GM12878 (cell line): ENCODE measurements at regions not wholly inside any gene's neighbourhood (a gene's known extent, or its start where the extent isn't known, plus 50 kb on each side); places are given as distances from the start of the nearest gene placed in this dataset.

ENCODE experiments used
- ATAC-seq: fragments of 200-7000 bp; cut with Tn5 transposase; 3 replicates; pipeline ENCODE4 v1.9.1; 2020; ENCODE audit warnings: mild to moderate bottlenecking, moderate library complexity
- BruUV-seq: library from RNA; stranded (reverse); fragments of 400-500 nt; replicated peaks from 2 replicates; lab custom pipeline; 2021; lab: Mats Ljungman, UMichigan
- CTCF ChIA-PET: fragments of 300-600 bp; sonication (Branson Sonifier 250); formaldehyde crosslinking; extraction: SDS; loops from one replicate; lab custom pipeline; 2021; ENCODE audit warnings: inconsistent platforms; lab: Yijun Ruan, JAX
- POLR2A ChIA-PET: fragments of 350-600 bp; formaldehyde crosslinking; extraction: SDS; loops from one replicate; lab custom pipeline; 2021; ENCODE audit warnings: inconsistent platforms; lab: Charles Lee
- RAD21 ChIA-PET: fragments of 300-600 bp; sonication (Branson Sonifier 250); formaldehyde crosslinking; loops from one replicate; lab custom pipeline; 2023; ENCODE audit warnings: antibody characterized with exemption; ENCODE audit not compliant: unreplicated experiment; lab: Charles Lee
- SMC1A ChIA-PET: fragments of 300-600 bp; sonication (Branson Sonifier 250); formaldehyde crosslinking; loops from one replicate; lab custom pipeline; 2023; ENCODE audit not compliant: unreplicated experiment, uncharacterized antibody; lab: Charles Lee
- DNase-seq: peaks from one replicate; pipeline ENCODE4 v3.0.0-alpha.2; 2011; ENCODE audit warnings: low read depth, low spot score
- FAIRE-seq: peaks from 3 replicates; lab custom pipeline; 2011; peaks lifted over from hg19 to GRCh38; lab: Jason Lieb, UNC
- H2AFZ ChIP-seq: 2 replicates; pipeline ENCODE4 v1.6.0; 2011; ENCODE audit warnings: low read depth, low read length, control low read depth; ENCODE audit not compliant: control insufficient read depth
- H3K27ac ChIP-seq: 2 replicates; pipeline ENCODE4 v1.5.1; 2011; ENCODE audit warnings: control low read depth; ENCODE audit not compliant: control insufficient read depth, insufficient read depth
- H3K27me3 ChIP-seq, 2 experiments: replicated peaks in 1 of 2; 2 replicates each; pipeline versions ENCODE4 v1.6.0 to v1.6.1; 2011; ENCODE audit warnings: low read length in 1 of 2; ENCODE audit not compliant: control insufficient read depth in 2 of 2, insufficient read depth in 2 of 2
- H3K36me3 ChIP-seq, 2 experiments: 2 replicates each; pipeline ENCODE4 v1.5.1; 2011; ENCODE audit warnings: low read length in 1 of 2; ENCODE audit not compliant: control insufficient read depth in 2 of 2, insufficient read depth in 2 of 2
- H3K4me1 ChIP-seq: 2 replicates; pipeline ENCODE4 v1.6.1; 2011; ENCODE audit warnings: mild to moderate bottlenecking, low read length, moderate library complexity, mixed read lengths; ENCODE audit not compliant: control insufficient read depth, insufficient read depth
- H3K4me2 ChIP-seq: 2 replicates; pipeline ENCODE4 v1.6.0; 2011; ENCODE audit warnings: control low read depth; ENCODE audit not compliant: control insufficient read depth, insufficient read depth
- H3K4me3 ChIP-seq: fragments of 200-600 bp; sonication (generic); 2 replicates; pipeline ENCODE4 v1.5.1; 2016
- H3K79me2 ChIP-seq: 2 replicates; pipeline ENCODE4 v1.6.0; 2011; ENCODE audit warnings: low read length; ENCODE audit not compliant: control insufficient read depth, insufficient read depth
- H3K9ac ChIP-seq: 2 replicates; pipeline ENCODE4 v1.8.0; 2011; ENCODE audit warnings: low read length, control low read depth, mixed read lengths; ENCODE audit not compliant: control insufficient read depth, insufficient read depth
- H3K9me3 ChIP-seq: replicated peaks from 3 replicates; pipeline ENCODE4 v1.5.1; 2011; ENCODE audit warnings: mild to moderate bottlenecking, low read length; ENCODE audit not compliant: control insufficient read depth, insufficient read depth
- H4K20me1 ChIP-seq: 2 replicates; pipeline ENCODE4 v1.6.0; 2011; ENCODE audit not compliant: control insufficient read depth, insufficient read depth
- ATF2 ChIP-seq: IDR thresholded peaks from 2 replicates; pipeline ENCODE4 v1.6.1; 2012; ENCODE audit warnings: low read length, inconsistent platforms
- ATF3 ChIP-seq: IDR thresholded peaks from 2 replicates; pipeline ENCODE4 v1.6.1; 2011; ENCODE audit warnings: low read depth, mild to moderate bottlenecking, low read length, moderate library complexity, borderline replicate concordance; ENCODE audit errors: extremely low read depth
- DPF2 ChIP-seq: fragments of 450-650 bp; IDR thresholded peaks from 2 replicates; pipeline ENCODE4 v1.6.1; 2017; ENCODE audit warnings: mild to moderate bottlenecking
- MXI1 ChIP-seq: fragments of 150-350 bp; IDR thresholded peaks from 2 replicates; pipeline ENCODE4 v1.6.1; 2011; ENCODE audit warnings: low read depth, mild to moderate bottlenecking, inconsistent platforms, low read length, improper control_type of control experiment
- REST ChIP-seq: IDR thresholded peaks from 2 replicates; pipeline ENCODE4 v1.6.1; 2012; ENCODE audit warnings: mild to moderate bottlenecking, low read depth, low read length
- SIN3A ChIP-seq: IDR thresholded peaks from 2 replicates; pipeline ENCODE4 v1.6.1; 2012; ENCODE audit warnings: low read depth, low read length, improper control_type of control experiment
- ZBTB33 ChIP-seq: fragments of 450-650 bp; IDR thresholded peaks from 2 replicates; pipeline ENCODE4 v1.6.1; 2017; ENCODE audit warnings: mild to moderate bottlenecking
- ZNF274 ChIP-seq: IDR thresholded peaks from one replicate; pipeline ENCODE4 v1.8.0; 2011; ENCODE audit not compliant: insufficient read length, insufficient read depth
- WGBS: methylation state at CpG from one replicate; pipeline ENCODE4 v1.1.6; 2016; ENCODE audit warnings: low lambda C conversion rate; ENCODE audit not compliant: insufficient replicate concordance, insufficient coverage; ENCODE audit errors: missing lambda C conversion rate; 5-methylcytosine and 5-hydroxymethylcytosine counted together
- in situ Hi-C: fragments of 300-500 bp; cut with MboI; formaldehyde crosslinking; loops from 9 replicates; pipeline ENCODE4 v1.14.3; 2018; ENCODE audit warnings: mixed read lengths
- intact Hi-C: fragments of 100-400 bp; cut with micrococcal nuclease; formaldehyde crosslinking; loops from one replicate; pipeline ENCODE4 v1.14.2; 2022; ENCODE audit not compliant: unreplicated experiment

- Histone ChIP-seq H4K20me1 (no peaks in the 10 kb centered on the region), H3K9me3 (no peaks in the 10 kb centered on the region), H3K4me2 (no peak overlapping the region), H3K4me3 (no peak overlapping the region), H3K79me2 (no peaks in the 10 kb centered on the region), H3K36me3 (no peaks in the 10 kb centered on the region), H3K27ac (no peak overlapping the region), H3K9ac (no peak overlapping the region), H3K27me3 (peaks cover 0 to 1% of the 10 kb centered on the region in 2 experiments; a peak in 3 of 4 replicates), H2AFZ (no peak overlapping the region), H3K4me1 (no peaks in the 10 kb centered on the region)
- RAD21 ChIA-PET, result no interaction called here
- no peak for DNase-seq
- BruUV-seq, result no TSS peak
- no peak for FAIRE-seq
- TF ChIP-seq DPF2 (no peak), ZNF274 (no peak), ATF2 (no peak), MXI1 (no peak), SIN3A (no peak), REST (no peak), ZBTB33 (no peak), ATF3 (no peak)
- in situ Hi-C loops, result no loop called here
- ATAC-seq, result no peak
- WGBS, result 48% methylated on average over 4 of the region's 4 CpGs
- CTCF ChIA-PET, result interaction anchor here (1.1 kb wide), 1 partner anchor 185 kb away, joined by 3 read pairs; no protein-coding TSS in a partner anchor
- intact Hi-C loops, result no loop called here
- SMC1A ChIA-PET, result interaction anchor here (0.5 to 1.4 kb wide), 2 partner anchors 185 to 1434 kb away, joined by 3 to 4 read pairs; no protein-coding TSS in a partner anchor
- POLR2A ChIA-PET, result no interaction called here
Observed at GRCh38 chr14:61941421-61942150, 179.4 kb downstream of the SNAPC1 start.
